Ascending aorta (tissue), 2 donors: ENCODE measurements at regions not wholly inside any gene's neighbourhood (a gene's known extent, or its start where the extent isn't known, plus 50 kb on each side); places are given as distances from the start of the nearest gene placed in this dataset.

Experiments
- DNase-seq, 2 donors: peaks; one replicate each; pipeline ENCODE4 v3.0.0-alpha.2; 2019; ENCODE audit warnings: low spot score in 2 of 2
- H3K27ac ChIP-seq, 2 donors: fragments of 200-600 bp; sonication (generic); one replicate each; pipeline ENCODE4 v1.5.1; 2016 to 2017; ENCODE audit warnings: mild to moderate bottlenecking in 1 of 2
- H3K27me3 ChIP-seq: fragments of 200-600 bp; sonication (generic); one replicate; pipeline ENCODE4 v1.5.1; 2017
- H3K36me3 ChIP-seq, 2 donors: fragments of 200-600 bp; sonication (generic); one replicate each; pipeline ENCODE4 v1.5.1; 2016
- H3K4me1 ChIP-seq, 2 donors: fragments of 200-600 bp; sonication (generic); one replicate each; pipeline ENCODE4 v1.5.1; 2016 to 2017; ENCODE audit warnings: mild to moderate bottlenecking in 1 of 2
- H3K4me3 ChIP-seq, 2 donors: fragments of 200-600 bp; sonication (generic); one replicate each; pipeline ENCODE4 v1.5.1; 2016 to 2017; ENCODE audit warnings: mild to moderate bottlenecking in 1 of 2
- H3K9me3 ChIP-seq, 2 donors: fragments of 200-600 bp; sonication (generic); one replicate each; pipeline ENCODE4 v1.5.1; 2016
- CTCF ChIP-seq, 3 experiments: fragments of 200-600 bp in 2 of 3; fragments of 450-650 bp in 1 of 3; sonication (generic) in 2 of 3; IDR thresholded peaks; one replicate each; pipeline ENCODE4 v1.5.1; 2016 to 2019; ENCODE audit warnings: antibody characterized with exemption in 3 of 3, mild to moderate bottlenecking in 1 of 3, moderate library complexity in 1 of 3
- intact Hi-C: fragments of 100-400 bp; cut with DNase I; formaldehyde crosslinking; loops from one replicate; pipeline ENCODE4 v1.15.1; 2023

GRCh38 chr7:54932818-54933543 is 85.8 kb upstream of the EGFR start:
- intact Hi-C loops: loop anchor here (10.0 kb wide), 1 partner anchor 322 kb away; no protein-coding TSS in a partner anchor
- Histone ChIP-seq H3K4me3 (peak overlapping the region; percentile 40 to 63), H3K27ac (peak overlapping the region in 1 of 2 donors; percentile 47), H3K9me3 (peaks cover 0 to 5% of the 10 kb centered on the region in 2 donors), H3K4me1 (peaks cover 0 to 3% of the 10 kb centered on the region in 2 donors), H3K36me3 (no peaks in the 10 kb centered on the region), H3K27me3 (no peaks in the 10 kb centered on the region)
- no peak for TF ChIP-seq CTCF (IDR thresholded peaks at IDR 0.05)
- peak in 1 of 2 donors; percentile 78 for DNase-seq

DNA sequence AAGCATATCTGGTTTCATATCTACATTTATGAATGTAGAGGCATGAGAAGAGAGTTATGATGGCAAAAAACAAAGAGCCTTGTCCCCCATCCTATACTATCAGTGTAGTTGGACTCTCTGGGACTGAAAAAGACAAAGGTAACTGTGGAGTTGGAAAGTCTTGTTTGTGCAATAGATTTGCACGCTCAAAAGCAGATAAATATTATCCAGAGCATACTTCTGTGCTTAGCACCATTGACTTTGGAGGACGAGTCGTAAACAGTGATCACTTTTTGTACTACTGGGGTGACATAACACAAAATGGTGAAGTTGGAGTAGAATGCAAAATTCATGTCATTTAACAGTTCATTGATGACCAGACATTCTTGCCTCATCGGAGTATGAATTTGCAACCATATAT is 85.2 kb upstream of the EGFR start:
- intact Hi-C loops: loop anchor here (10.0 kb wide), 1 partner anchor 321 kb away; no protein-coding TSS in a partner anchor
- H3K36me3 ChIP-seq: no peaks in the 10 kb centered on the region
- no peak for TF ChIP-seq CTCF (IDR thresholded peaks at IDR 0.05)
- DNase-seq: no peak
- no peak overlapping the region for H3K27ac ChIP-seq
- H3K4me3 ChIP-seq: peak overlapping the region; percentile 40 to 63
- peaks cover 0 to 5% of the 10 kb centered on the region in 2 donors for H3K9me3 ChIP-seq
- no peaks in the 10 kb centered on the region for H3K27me3 ChIP-seq
- peaks cover 0 to 3% of the 10 kb centered on the region in 2 donors for H3K4me1 ChIP-seq

- DNase-seq: no peak
- H3K27me3 ChIP-seq: no peaks in the 10 kb centered on the region
- intact Hi-C loops: no loop called here
- H3K36me3 ChIP-seq: no peaks in the 10 kb centered on the region
- H3K27ac ChIP-seq: no peak overlapping the region
- no peak for TF ChIP-seq CTCF (IDR thresholded peaks at IDR 0.05)
- H3K9me3 ChIP-seq: no peaks in the 10 kb centered on the region
- peaks cover 0 to 3% of the 10 kb centered on the region in 2 donors for H3K4me1 ChIP-seq
- H3K4me3 ChIP-seq: no peak overlapping the region
Measured at GRCh38 chr7:54940748-54941147, 78.1 kb upstream of the EGFR start.

GRCh38 chr7:54944179-54944578 is 74.6 kb upstream of the EGFR start:
- Histone ChIP-seq H3K9me3 (no peaks in the 10 kb centered on the region), H3K36me3 (no peaks in the 10 kb centered on the region), H3K27ac (no peak overlapping the region), H3K4me3 (no peak overlapping the region), H3K4me1 (peaks cover 0 to 3% of the 10 kb centered on the region in 2 donors), H3K27me3 (no peaks in the 10 kb centered on the region)
- intact Hi-C loops: no loop called here
- TF ChIP-seq CTCF (IDR thresholded peaks at IDR 0.05): no peak
- no peak for DNase-seq

- H3K27me3 ChIP-seq: no peaks in the 10 kb centered on the region
- H3K27ac ChIP-seq: no peak overlapping the region
- no peaks in the 10 kb centered on the region for H3K9me3 ChIP-seq
- DNase-seq: no peak
- intact Hi-C loops: no loop called here
- no peak overlapping the region for H3K4me3 ChIP-seq
- no peaks in the 10 kb centered on the region for H3K36me3 ChIP-seq
- TF ChIP-seq CTCF (IDR thresholded peaks at IDR 0.05): no peak
- H3K4me1 ChIP-seq: peaks cover 0 to 3% of the 10 kb centered on the region in 2 donors
Measured at GRCh38 chr7:54946271-54946670, 72.5 kb upstream of the EGFR start.
